Breast epithelium (tissue), 3 donors: ENCODE measurements at regions not wholly inside any gene's neighbourhood (a gene's known extent, or its start where the extent isn't known, plus 50 kb on each side); places are given as distances from the start of the nearest gene placed in this dataset.

Source experiments
- CTCF ChIP-seq, 3 donors: fragments of 450-650 bp; IDR thresholded peaks; one replicate each; pipeline ENCODE4 v1.5.1; 2016 to 2017; ENCODE audit warnings: antibody characterized with exemption in 3 of 3, mild to moderate bottlenecking in 3 of 3, moderate library complexity in 3 of 3
- POLR2AphosphoS5 ChIP-seq, 3 donors: sonication (generic); formaldehyde crosslinking; IDR thresholded peaks; one replicate each; pipeline ENCODE4 v1.6.1; 2017; ENCODE audit warnings: antibody characterized with exemption in 3 of 3

- no peak for TF ChIP-seq POLR2AphosphoS5 (IDR thresholded peaks at IDR 0.05)
- no peak for TF ChIP-seq CTCF (IDR thresholded peaks at IDR 0.05)
These were observed 145.4 kb upstream of the KITLG start for GRCh38 chr12:88725592-88726143.
